GM19372 (cell line): ENCODE measurements at regions not wholly inside any gene's neighbourhood (a gene's known extent, or its start where the extent isn't known, plus 50 kb on each side); places are given as distances from the start of the nearest gene placed in this dataset.
"Not testable (repeated sequence)": the region's sequence is repeated elsewhere in the genome, so short reads cannot be mapped to it uniquely, and the experiment has no call there.

Experiments used
- ATAC-seq: cut with Tn5 transposase; IDR thresholded peaks from one replicate; pipeline ENCODE4 v1.9.1; 2021; ENCODE audit warnings: mild to moderate bottlenecking, low read depth, moderate library complexity; ENCODE audit not compliant: unreplicated experiment

DNA sequence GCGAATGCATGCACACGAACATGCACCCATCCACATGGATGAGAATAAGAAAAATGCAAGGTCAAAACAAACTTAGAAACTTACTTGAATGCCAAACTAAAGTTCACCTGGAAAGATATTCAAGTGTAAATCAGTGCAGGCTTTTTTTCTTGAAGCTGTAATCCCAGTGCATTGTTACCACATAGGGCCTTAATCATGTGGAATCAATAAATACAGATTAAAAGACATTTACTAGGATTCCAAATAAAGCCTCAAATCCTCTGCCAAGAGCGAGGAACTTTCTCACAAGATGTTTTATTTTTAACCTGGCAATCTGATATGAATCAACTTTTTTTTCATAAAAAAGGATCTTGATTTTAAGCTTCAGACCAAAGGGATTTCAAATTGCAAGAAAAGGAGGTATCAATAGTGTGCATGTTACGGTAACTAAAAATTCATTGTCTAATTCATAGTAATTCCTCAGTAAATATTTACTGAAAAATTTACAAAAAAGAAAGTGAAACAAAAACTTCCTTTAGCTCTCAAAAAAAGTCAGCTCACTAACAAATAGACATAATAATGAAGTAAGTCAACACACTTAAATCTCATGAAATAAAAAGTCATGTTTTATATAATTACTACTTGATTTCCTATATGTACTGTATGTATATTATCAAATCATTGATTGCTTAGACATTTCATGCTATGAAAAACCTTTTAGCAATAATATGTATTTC lies 978.6 kb downstream of the PLOD2 start:
- no peak for ATAC-seq

DNA sequence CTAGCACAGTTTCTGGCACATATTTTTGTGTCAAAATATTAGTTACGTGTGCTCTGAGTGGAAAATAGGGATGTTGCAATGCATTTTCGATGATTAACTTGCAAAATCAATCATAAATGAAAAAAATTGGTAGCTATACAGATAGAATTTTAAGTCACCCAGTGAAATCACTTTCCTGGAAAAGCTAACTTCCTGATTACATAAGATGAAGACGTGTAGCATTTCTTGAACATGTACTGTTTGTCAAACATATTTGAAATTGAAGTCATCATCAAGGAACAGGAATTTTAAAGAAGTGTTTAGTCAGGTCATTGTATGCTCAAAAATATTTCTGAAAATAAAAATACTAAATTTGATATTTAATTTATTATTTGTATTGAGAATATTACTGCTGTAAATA lies 977.7 kb downstream of the PLOD2 start:
- ATAC-seq: no peak

DNA sequence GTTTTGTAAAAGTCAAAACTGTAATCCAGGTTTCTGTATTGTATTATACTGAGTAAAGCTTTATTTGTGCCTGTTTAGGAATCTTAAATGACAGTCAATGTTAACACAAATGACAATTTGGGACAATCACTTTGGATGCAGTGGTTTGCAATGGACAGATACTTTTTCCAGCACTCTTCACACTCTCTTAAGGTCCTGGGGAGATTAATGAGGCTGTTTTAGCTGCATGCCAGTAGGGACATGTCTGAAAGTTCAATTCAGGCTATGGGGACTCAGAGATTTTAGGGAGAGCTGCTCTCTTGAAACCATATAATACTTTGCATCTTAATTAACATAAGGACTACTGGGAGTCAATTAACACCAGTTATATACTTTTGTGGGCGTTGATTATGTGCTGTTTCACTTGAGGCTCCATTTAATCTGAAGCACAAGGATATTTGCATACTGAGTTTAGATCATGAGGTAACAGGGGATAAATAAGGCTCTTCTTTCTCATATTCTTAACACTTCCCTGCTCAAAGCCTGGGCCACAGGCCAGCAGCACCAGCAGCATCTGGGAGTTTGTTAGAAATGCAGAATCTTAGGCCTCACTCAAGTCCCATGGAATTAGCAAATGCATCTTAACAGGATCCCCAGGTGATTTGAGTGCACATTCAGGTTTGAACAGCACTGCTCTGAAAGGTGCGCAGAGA lies 972.8 kb downstream of the PLOD2 start:
- no peak for ATAC-seq

DNA sequence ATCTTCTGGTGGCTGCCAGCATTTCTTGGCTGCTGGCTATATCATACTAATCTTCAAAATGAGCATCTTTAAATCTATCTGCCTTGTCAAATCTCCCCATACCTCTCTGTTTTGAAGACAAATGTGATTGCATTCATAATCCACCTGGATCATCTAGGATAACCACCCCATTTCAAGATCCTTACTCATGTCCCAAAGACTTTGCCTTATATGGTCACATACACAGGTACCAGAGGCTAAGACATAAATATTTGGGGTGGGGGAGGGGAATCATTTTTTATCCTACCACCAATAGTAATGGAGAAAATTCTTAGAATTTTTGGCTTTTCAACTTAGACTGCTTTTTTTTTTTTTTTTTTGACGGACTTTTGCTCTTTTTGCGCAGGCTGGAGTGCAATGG lies 970.8 kb downstream of the PLOD2 start:
- ATAC-seq: no peak

DNA sequence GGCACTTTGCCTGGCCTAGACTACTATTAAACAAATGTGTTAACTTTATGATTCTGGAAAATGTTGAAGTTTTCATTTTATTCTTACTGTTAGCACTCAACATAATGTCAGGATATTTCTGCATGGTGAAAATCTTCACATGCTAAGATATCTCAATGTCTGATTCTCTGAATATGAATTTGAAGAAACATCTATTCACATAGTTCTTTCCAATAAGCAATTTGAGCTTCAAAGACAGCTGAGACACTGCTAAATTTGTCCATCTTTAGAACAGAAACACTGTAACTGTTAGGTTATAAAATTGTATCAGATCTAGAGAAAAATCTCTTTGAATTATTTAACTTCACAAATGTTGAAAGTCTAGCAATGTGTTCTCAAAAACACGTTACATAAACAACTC lies 970.2 kb downstream of the PLOD2 start:
- no peak for ATAC-seq

DNA sequence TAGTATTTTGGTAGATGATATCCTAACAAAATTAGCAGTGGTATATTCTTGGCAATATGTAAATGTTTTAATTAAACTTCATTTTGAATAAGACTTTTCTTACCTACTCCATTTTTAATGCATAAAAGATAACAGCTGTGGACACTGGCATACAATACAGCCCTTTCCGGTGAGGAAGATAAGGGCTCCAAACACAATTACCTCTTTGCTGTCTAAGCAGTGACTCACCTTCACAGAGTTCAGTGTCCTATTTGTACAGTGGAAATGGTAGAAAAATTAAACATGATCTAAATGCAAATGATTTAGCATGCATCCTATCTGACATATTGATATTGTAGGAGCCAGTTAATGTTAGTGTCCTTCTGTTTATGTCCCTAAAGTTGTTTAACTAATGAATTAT lies 969.4 kb downstream of the PLOD2 start:
- ATAC-seq: no peak

DNA sequence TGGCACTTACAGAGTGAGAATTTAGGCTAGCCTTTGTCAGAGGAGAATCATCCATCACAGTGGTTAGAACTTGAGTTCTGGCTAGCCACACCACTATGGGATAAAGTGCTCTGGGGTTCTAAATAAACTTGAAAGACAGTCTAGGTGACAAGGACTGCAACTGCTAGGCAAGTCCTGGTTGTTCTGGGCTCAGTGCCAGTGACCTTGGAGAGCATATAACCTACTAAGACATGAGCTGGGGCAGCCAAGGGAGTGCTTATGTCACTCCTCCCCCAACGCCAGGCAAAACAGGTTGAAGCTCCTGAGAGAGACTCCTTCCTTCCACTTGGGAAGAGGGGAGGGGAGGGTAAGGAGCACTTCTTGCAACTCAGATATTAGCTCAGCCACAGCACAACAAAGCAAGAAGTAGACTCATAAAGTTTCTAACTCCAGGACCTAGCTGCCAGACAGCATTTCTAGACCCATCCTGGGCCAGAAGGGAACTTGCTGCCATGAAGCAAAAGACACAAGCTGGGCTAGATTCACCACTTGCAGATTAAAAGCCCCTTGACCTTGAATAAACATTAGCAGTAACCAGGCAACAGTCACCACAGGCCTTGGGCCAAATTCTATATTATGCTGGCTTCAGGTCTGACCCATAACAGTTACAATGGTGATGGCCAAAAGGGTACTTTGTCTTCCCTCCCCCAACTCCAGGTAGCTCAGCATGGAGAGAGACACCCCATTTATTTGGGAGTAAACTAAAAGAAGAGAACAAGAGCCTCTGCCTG lies 963.7 kb downstream of the PLOD2 start:
- ATAC-seq: no peak

DNA sequence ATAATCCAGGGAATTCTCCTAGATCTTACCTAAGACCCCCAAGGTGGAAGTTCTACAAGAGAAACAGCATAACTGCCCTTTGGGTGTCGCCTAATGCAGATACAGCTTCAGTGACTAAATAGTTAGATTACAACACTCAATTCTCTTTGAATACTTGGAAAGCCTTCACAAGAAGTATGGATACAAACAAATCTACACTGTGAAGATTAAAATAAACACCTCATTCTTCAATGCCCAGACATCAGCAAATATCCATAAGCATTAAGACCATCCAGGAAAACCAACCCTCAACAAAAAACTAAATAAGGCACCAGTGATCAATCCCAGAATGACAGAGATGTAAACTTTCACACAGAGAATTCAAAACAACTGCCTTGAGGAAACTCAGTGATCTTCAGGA lies 963.2 kb downstream of the PLOD2 start:
- ATAC-seq: no peak

DNA sequence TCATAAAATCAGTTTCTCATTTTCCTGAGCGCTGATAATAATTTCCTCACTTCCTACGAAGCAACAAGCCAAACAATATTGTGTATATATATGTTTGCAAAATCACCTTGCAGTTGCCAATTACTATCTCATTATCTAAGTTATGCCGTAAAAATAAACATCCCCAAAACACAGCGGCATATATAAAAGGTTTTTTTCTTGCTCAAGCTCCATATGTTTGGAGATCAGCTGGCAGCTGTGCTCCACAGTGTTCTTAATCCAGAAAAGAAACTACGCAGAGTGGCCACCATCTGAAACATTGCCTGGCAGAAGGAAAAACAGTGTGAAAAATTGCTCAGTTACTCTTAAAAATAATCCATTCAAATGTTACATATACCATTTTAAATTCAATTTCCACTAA lies 951.4 kb downstream of the PLOD2 start:
- ATAC-seq: no peak

DNA sequence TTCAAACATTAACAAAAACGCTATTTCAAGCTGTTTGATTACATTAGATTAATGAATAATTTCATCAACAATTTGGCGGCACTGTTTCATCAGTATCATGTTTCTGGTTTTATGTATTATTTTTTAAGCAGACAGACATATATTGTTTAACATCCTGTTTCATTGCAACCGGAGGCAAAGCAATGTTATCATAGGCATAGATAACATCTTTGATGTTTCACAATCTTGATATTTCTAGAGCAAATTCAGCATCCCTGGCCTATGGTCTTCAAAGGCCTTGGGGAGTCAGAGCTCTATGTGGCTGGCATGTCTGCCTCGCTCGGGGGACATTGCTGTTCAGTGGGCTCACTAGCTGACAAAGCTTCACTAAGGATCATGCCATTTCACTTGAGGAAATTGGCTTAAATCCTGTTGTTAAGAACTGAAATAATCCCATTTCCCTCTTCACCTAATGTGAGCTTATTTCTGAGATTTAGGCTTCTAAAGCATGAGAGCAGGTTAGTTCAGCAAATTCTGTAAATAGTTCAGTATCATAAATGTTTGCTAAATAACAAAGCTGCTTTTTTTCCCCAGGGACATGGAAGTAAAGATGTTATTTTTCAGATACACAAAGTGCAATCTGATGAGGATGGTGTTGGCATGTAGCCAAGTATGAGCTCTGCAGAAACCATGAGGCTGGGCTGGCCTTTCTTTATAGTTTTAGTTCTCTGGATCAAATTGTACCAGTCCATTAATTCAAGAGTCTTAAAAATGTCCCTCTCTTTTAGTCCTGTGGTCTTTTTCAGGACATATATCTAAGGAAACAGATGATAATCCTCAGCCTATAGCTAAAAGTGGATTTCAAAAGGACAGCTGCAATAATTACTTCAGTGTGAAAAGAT lies 941.4 kb downstream of the PLOD2 start:
- no peak for ATAC-seq

DNA sequence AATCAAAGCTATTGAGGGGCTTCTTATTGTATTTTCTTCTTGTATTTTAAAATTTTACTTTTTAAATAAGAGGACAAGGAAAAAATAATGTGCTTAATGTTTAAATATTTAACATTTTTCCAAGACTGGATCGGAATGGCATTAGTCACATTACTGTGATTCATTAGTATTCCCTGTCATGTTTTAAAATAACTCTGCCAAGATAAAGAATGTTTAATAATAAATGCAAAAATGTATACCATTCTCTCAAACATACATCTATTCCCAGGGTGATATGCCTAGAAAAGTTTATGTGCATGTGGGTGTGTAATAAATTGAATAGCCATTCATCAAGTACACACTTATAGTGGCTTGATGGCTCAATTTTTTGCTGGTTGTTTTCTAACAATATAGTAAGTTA lies 936.1 kb downstream of the PLOD2 start:
- ATAC-seq: no peak

DNA sequence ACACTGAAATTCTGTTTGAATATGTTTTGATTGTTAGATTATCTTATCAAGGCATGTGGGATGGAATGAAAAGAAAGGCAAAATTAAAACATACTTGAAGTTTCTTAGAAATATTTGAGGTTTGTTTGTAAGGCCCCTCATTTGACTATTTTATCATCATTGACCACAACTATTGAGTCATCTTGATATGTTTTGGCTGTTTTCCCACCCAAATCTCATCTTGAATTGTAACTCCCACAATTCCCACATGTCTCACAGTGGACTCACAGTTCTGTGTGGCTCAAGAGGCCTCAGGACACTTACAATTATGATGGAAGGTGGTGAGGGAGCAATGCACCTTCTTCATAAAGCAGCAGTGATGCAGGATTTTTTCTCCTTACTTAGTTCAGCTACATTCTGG lies 917.1 kb downstream of the PLOD2 start:
- no peak for ATAC-seq

DNA sequence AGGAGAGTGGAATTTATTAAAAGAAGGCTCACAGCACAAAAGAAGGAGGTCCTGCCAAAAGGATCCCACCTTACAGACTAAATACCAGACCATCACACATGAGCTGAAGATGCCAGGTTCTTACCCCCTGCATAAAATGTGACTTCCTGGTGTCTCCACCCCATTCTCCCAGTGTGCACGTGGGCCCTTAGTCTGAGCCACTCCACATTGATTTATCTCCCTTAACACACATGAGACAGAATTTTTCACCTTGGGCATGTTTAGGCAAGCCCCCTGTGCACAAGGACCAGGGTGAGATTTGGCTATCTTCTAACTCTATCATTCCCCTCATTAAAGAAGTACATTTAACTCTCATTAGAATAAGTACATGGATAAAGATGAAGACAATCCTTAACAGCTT lies 916.7 kb downstream of the PLOD2 start:
- no peak for ATAC-seq

DNA sequence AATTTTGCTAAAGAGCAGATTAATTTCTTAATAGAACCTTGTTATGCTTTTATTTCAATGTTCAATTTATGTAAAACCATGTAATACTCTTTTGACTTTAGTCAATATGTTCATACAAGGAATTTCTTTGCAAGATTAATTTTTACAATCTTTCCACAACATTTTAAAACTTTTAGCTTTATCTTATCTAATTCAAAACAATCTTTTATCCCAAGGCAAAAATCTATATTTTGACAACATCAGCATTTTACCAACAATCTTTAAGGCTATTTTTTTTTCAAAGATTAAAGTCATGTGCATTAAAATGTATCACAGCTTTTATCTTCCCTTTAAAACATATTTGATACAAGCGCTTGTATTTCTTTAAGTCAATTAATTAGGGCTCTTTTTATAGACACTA lies 914.7 kb downstream of the PLOD2 start:
- ATAC-seq: no peak

DNA sequence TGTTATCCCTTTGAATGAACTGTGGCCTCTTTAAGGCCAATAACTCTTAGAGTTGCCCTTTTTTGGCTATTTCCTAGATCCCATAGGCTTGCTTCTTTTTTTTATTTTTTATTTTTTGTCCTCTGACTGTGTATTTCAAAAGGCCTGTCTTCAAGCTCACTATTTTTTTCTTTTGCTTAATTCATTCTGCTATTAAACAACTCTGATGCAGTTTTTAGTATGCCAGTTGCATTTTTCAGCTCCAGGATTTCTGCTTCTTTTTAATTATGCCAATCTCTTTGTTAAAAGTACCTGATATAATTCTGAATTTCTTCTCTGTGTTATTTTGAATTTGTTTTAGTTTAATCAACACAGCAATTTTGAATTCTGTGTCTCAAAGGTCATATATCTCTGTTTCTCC lies 912.1 kb downstream of the PLOD2 start:
- ATAC-seq: no peak

DNA sequence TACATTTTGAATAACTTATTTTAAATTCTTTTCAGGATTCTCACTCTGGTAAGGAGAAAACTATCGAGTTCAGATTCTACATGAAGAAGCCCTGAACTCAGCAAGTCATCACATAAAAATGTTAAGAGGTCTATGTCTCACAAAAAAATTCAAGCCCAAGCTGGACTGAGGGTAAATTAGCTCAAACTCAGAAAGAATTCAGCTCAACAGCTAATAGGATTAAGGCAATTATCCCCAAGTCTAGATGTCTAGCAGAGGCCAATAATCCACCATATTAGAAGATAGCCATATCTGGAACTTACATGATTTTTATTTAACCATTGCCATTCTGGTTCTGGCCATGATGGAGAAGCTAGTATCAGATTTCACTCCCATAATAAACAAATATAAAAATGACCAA lies 909.7 kb downstream of the PLOD2 start:
- ATAC-seq: no peak

DNA sequence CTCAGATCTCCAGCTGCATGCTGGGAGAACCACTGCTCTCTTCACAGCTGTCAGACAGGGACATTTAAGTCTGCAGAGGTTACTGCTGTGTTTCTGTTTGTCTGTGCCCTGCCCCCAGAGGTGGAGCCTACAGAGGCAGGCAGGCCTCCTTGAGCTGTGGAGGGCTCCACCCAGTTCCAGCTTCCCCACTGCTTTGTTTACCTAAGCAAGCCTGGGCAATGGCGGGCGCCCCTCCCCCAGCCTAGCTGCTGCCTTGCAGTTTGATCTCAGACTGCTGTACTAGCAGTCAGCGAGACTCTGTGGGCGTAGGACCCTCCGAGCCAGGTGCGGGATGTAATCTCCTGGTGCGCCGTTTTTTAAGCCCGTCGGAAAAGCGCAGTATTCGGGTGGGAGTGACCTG lies 903.0 kb downstream of the PLOD2 start:
- not testable (repeated sequence) for ATAC-seq

DNA sequence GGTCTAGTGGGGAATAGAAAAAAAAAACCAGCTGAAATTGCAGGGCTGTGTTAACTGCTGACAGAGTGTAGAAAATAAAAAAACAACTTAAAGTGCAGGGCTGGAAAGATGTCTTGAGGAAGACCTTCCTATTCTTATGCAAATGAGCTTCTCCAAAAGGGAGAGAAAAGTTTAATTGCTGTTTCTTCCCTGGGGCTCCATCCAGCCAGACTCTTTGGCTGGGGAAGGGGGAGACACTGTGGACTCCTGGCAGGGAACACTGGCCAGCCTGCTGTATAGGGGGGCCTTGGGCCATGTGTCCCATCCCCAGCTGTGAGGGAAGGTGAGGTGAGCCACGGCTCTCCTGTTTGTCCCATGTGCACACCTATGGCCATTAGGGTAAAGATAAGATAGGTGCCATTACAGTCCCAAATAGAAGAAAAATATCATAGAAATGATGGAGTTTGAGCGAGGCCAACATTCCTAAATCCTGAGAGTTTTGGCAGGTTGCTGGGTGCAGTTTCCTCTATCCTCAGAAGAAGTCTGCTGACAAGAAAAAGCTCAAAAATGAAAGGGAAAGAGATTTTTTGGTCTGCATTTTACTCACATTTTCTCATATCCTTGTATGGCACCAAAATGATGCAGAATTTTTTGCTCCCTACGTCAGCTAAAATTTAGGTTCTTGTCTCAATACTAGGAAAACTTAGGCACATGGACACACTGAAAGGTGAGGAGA lies 901.7 kb downstream of the PLOD2 start:
- no peak for ATAC-seq

DNA sequence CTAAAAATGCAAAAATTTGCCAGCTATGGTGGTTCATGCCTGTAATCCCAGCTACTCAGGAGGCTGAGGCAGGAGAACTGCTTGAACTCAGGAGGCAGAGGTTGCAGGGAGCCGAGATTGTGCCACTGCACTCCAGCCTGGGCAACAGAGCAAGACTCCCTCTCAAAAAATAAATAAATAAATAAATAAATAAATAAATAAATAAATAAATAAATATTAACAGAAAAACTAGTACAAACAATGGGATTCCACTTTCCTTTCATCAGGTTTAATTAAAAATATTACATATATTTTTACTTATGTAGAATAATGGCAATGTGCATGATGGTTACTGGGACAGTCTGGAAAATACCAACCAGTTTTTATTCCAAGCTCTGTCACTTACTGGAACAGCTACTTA lies 897.5 kb downstream of the PLOD2 start:
- ATAC-seq: not testable (repeated sequence)

DNA sequence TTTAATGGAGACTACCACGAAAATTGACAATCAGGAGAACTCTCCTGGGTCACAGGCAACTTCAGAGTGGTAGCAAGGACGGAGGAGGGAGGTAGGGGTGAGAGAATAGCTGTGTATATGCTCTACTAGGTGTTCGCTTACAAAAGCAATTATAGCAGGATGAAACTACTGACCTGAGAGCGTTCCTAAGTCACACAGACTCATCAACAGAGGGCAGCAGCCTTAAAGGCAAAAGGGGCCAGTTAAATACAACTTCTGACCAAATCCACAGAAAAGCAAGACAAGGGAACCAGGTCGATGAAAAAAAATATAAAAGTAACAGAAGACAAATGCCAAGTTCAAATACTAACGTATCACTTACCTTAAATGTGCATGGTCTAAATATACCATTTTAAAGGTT lies 894.6 kb downstream of the PLOD2 start:
- ATAC-seq: no peak
